ENCODE measurements at regions not wholly inside any gene's neighbourhood (a gene's known extent, or its start where the extent isn't known, plus 50 kb on each side); places are given as distances from the start of the nearest gene placed in this dataset.

GRCh38 chr17:77501751-77502625 is 361.2 kb downstream of the SEC14L1 start:
- TF ChIP-seq CEBPB (tag; IDR thresholded peaks at IDR 0.05): no peak
- TF ChIP-seq, protein P1, sequence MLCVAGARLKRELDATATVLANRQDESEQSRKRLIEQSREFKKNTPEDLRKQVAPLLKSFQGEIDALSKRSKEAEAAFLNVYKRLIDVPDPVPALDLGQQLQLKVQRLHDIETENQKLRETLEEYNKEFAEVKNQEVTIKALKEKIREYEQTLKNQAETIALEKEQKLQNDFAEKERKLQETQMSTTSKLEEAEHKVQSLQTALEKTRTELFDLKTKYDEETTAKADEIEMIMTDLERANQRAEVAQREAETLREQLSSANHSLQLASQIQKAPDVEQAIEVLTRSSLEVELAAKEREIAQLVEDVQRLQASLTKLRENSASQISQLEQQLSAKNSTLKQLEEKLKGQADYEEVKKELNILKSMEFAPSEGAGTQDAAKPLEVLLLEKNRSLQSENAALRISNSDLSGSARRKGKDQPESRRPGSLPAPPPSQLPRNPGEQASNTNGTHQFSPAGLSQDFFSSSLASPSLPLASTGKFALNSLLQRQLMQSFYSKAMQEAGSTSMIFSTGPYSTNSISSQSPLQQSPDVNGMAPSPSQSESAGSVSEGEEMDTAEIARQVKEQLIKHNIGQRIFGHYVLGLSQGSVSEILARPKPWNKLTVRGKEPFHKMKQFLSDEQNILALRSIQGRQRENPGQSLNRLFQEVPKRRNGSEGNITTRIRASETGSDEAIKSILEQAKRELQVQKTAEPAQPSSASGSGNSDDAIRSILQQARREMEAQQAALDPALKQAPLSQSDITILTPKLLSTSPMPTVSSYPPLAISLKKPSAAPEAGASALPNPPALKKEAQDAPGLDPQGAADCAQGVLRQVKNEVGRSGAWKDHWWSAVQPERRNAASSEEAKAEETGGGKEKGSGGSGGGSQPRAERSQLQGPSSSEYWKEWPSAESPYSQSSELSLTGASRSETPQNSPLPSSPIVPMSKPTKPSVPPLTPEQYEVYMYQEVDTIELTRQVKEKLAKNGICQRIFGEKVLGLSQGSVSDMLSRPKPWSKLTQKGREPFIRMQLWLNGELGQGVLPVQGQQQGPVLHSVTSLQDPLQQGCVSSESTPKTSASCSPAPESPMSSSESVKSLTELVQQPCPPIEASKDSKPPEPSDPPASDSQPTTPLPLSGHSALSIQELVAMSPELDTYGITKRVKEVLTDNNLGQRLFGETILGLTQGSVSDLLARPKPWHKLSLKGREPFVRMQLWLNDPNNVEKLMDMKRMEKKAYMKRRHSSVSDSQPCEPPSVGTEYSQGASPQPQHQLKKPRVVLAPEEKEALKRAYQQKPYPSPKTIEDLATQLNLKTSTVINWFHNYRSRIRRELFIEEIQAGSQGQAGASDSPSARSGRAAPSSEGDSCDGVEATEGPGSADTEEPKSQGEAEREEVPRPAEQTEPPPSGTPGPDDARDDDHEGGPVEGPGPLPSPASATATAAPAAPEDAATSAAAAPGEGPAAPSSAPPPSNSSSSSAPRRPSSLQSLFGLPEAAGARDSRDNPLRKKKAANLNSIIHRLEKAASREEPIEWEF (CRISPR knock-in tag; IDR thresholded peaks at IDR 0.05): no peak
- no peak for TF ChIP-seq ESRRB (CRISPR knock-in tag; IDR thresholded peaks at IDR 0.05; ENCODE audit: borderline replicate concordance)
- no peak for TF ChIP-seq EZH2 (IDR thresholded peaks at IDR 0.05; ENCODE audit: borderline replicate concordance, low read depth, low read length)
- TF ChIP-seq ZNF507 (tag; conservative IDR thresholded peaks at IDR 0.05): no peak
- no peak for TF ChIP-seq DMBX1 (CRISPR knock-in tag; IDR thresholded peaks at IDR 0.05; ENCODE audit: borderline replicate concordance)
- TF ChIP-seq, protein P2, sequence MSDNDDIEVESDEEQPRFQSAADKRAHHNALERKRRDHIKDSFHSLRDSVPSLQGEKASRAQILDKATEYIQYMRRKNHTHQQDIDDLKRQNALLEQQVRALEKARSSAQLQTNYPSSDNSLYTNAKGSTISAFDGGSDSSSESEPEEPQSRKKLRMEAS (CRISPR knock-in tag; IDR thresholded peaks at IDR 0.05): no peak
- TF ChIP-seq SMC3 (conservative IDR thresholded peaks at IDR 0.05; ENCODE audit: insufficient read depth, low read depth, low read length): no peak
- TF ChIP-seq CBFB (CRISPR knock-in tag; IDR thresholded peaks at IDR 0.05): no peak
- TF ChIP-seq POLR3A (IDR thresholded peaks at IDR 0.05; ENCODE audit: borderline replicate concordance, extremely low read depth, insufficient read depth, insufficient read length): no peak
- no peak for TF ChIP-seq RBBP5 (IDR thresholded peaks at IDR 0.05; ENCODE audit: borderline replicate concordance, insufficient read depth, low read length, poor library complexity, severe bottlenecking)
- no peak for TF ChIP-seq POLR2A (conservative IDR thresholded peaks at IDR 0.05)
- TF ChIP-seq MXI1 (IDR thresholded peaks at IDR 0.05; ENCODE audit: low read depth, low read length): no peak
- TF ChIP-seq FOXM1 (IDR thresholded peaks at IDR 0.05; ENCODE audit: low read depth): no peak
- no peak for TF ChIP-seq FOXM1 (CRISPR knock-in tag; IDR thresholded peaks at IDR 0.05; ENCODE audit: low read depth)
